Colonic mucosa (tissue), 4 donors: ENCODE measurements at regions not wholly inside any gene's neighbourhood (a gene's known extent, or its start where the extent isn't known, plus 50 kb on each side); places are given as distances from the start of the nearest gene placed in this dataset.

Experiments
- DNase-seq: peaks from one replicate; pipeline ENCODE4 v3.0.0-alpha.2; 2020
- H3K27ac ChIP-seq: fragments of 200-600 bp; one replicate; pipeline ENCODE4 v1.8.0; 2021
- H3K27me3 ChIP-seq: fragments of 200-600 bp; one replicate; pipeline ENCODE4 v1.8.0; 2021
- H3K36me3 ChIP-seq: fragments of 200-600 bp; one replicate; pipeline ENCODE4 v1.8.0; 2021
- H3K4me1 ChIP-seq: fragments of 200-600 bp; one replicate; pipeline ENCODE4 v1.8.0; 2021; ENCODE audit warnings: mild to moderate bottlenecking
- H3K4me3 ChIP-seq: fragments of 200-600 bp; one replicate; pipeline ENCODE4 v1.8.0; 2021
- H3K9ac ChIP-seq, 2 donors: one replicate each; pipeline ENCODE4 v1.7.0; 2013; ENCODE audit warnings: control low read depth in 2 of 2, low read depth in 2 of 2, low read length in 2 of 2
- H3K9me3 ChIP-seq: fragments of 200-600 bp; one replicate; pipeline ENCODE4 v1.8.0; 2021
- intact Hi-C: fragments of 100-400 bp; cut with DNase I; formaldehyde crosslinking; loops from one replicate; pipeline ENCODE4 v1.14.1; 2022
- TF ChIP-seq, protein P1 (sequence below): fragments of 200-600 bp; IDR thresholded peaks from one replicate; pipeline ENCODE4 v1.8.0; 2022; ENCODE audit warnings: antibody characterized with exemption, mild to moderate bottlenecking
- donor health status: healthy.
- donor health status: DM: no; HTN: no; CAD: no.
- donor health status: DM: no; HTN: no; CAD: no.

DNA sequence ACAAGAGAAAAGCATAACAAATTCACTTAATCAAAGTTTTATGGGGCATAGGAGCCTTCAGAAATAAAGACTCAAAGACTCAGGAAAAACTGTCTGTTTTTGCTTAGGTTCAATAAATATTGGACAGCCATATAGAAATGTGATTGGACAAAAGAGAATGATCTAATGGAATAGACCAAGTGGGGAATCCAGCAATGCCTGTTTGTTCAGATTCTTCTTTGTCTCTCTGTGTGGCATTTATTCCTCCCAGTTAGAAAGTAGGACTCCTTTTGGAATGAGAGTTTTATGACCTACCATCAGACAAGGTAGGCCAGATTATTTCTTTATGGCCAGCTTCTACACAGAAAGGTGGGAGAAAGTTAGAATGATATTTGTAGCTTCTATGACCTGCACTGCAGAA lies 1460.1 kb downstream of the OTOL1 start:
- H3K27ac ChIP-seq = no peak overlapping the region
- H3K4me3 ChIP-seq = no peak overlapping the region
- H3K27me3 ChIP-seq = no peaks in the 10 kb centered on the region
- H3K9ac ChIP-seq = no peak overlapping the region
- no peak for DNase-seq
- intact Hi-C loops = no loop called here
- H3K36me3 ChIP-seq = no peaks in the 10 kb centered on the region
- TF ChIP-seq, protein P1, sequence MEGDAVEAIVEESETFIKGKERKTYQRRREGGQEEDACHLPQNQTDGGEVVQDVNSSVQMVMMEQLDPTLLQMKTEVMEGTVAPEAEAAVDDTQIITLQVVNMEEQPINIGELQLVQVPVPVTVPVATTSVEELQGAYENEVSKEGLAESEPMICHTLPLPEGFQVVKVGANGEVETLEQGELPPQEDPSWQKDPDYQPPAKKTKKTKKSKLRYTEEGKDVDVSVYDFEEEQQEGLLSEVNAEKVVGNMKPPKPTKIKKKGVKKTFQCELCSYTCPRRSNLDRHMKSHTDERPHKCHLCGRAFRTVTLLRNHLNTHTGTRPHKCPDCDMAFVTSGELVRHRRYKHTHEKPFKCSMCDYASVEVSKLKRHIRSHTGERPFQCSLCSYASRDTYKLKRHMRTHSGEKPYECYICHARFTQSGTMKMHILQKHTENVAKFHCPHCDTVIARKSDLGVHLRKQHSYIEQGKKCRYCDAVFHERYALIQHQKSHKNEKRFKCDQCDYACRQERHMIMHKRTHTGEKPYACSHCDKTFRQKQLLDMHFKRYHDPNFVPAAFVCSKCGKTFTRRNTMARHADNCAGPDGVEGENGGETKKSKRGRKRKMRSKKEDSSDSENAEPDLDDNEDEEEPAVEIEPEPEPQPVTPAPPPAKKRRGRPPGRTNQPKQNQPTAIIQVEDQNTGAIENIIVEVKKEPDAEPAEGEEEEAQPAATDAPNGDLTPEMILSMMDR = no peak
- H3K9me3 ChIP-seq = no peaks in the 10 kb centered on the region
- no peaks in the 10 kb centered on the region for H3K4me1 ChIP-seq

DNA sequence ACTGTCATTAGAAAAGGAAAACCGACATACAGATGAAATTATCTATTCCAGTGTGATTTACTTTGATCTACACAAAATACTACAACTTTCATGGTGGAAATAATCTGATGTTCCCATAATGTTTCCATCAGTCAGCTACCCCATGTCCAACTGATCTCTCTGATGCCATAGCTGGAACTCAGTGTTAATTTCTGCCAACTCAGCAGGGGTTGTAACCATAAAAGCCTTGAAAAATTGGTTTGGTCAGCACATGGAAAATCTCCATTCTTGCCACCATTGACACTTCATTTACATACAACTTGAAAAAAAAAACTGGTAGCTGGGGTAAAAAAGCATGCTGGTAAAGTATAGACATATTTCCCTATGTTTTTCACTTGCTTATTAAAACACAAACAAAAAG lies 1463.7 kb downstream of the OTOL1 start:
- Histone ChIP-seq H3K27me3 (no peaks in the 10 kb centered on the region), H3K9ac (no peak overlapping the region), H3K36me3 (no peaks in the 10 kb centered on the region), H3K4me1 (no peaks in the 10 kb centered on the region), H3K27ac (no peak overlapping the region), H3K9me3 (no peaks in the 10 kb centered on the region), H3K4me3 (no peak overlapping the region)
- TF ChIP-seq, protein P1 = no peak
- DNase-seq = no peak
- intact Hi-C loops = no loop called here

GRCh38 chr3:162970292-162970691 lies 1473.7 kb downstream of the OTOL1 start:
- H3K27me3 ChIP-seq = no peaks in the 10 kb centered on the region
- intact Hi-C loops = no loop called here

GRCh38 chr3:162971715-162972114 lies 1475.1 kb downstream of the OTOL1 start:
- Histone ChIP-seq H3K27me3 (no peaks in the 10 kb centered on the region), H3K9ac (no peak overlapping the region), H3K4me1 (no peaks in the 10 kb centered on the region), H3K4me3 (no peak overlapping the region), H3K36me3 (no peaks in the 10 kb centered on the region), H3K27ac (no peak overlapping the region), H3K9me3 (no peaks in the 10 kb centered on the region)
- TF ChIP-seq, protein P1 = no peak
- intact Hi-C loops = no loop called here
- no peak for DNase-seq

More at GRCh38 chr3:162970292-162970691, 1473.7 kb downstream of the OTOL1 start:
- DNase-seq = no peak
- no peak overlapping the region for H3K9ac ChIP-seq
- no peaks in the 10 kb centered on the region for H3K9me3 ChIP-seq
- H3K27ac ChIP-seq = no peak overlapping the region
- H3K36me3 ChIP-seq = no peaks in the 10 kb centered on the region
- no peaks in the 10 kb centered on the region for H3K4me1 ChIP-seq
- H3K4me3 ChIP-seq = no peak overlapping the region
- TF ChIP-seq, protein P1 = no peak

- intact Hi-C loops = no loop called here
- no peak overlapping the region for H3K4me3 ChIP-seq
- no peaks in the 10 kb centered on the region for H3K4me1 ChIP-seq
- DNase-seq = no peak
- no peak overlapping the region for H3K27ac ChIP-seq
- H3K9ac ChIP-seq = no peak overlapping the region
- no peaks in the 10 kb centered on the region for H3K27me3 ChIP-seq
- no peaks in the 10 kb centered on the region for H3K9me3 ChIP-seq
- no peaks in the 10 kb centered on the region for H3K36me3 ChIP-seq
- TF ChIP-seq, protein P1 = no peak
Measured at GRCh38 chr3:162973428-162973917, 1476.9 kb downstream of the OTOL1 start.
